A549 (cell line): ENCODE measurements at regions not wholly inside any gene's neighbourhood (a gene's known extent, or its start where the extent isn't known, plus 50 kb on each side); places are given as distances from the start of the nearest gene placed in this dataset.

Source experiments
- CTCF ChIP-seq: fragments of >200 bp; sonication (Bioruptor Twin); formaldehyde crosslinking; IDR thresholded peaks from 3 replicates; pipeline ENCODE4 v1.5.1; 2016
- EP300 ChIP-seq, 2 experiments: fragments of >200 bp; sonication (Bioruptor Twin); formaldehyde crosslinking; IDR thresholded peaks; 2 replicates in 1 of 2; 3 replicates in 1 of 2; pipeline ENCODE4 v1.6.1; 2016 to 2017
- HOXB13 ChIP-seq: fragments of 250-450 bp; sonication (Bioruptor Pico); IDR thresholded peaks from 2 replicates; pipeline ENCODE4 v1.5.0; 2020; ENCODE audit warnings: low read depth, mild to moderate bottlenecking, moderate library complexity
- NFE2L2 ChIP-seq: fragments of 150-350 bp; conservative IDR thresholded peaks from 2 replicates; pipeline ENCODE4 v1.6.1; 2014; ENCODE audit warnings: low read length
- PHF8 ChIP-seq: fragments of 200-600 bp; sonication (generic); IDR thresholded peaks from 2 replicates; pipeline ENCODE4 v1.6.1; 2016; ENCODE audit warnings: low read depth, mild to moderate bottlenecking, antibody characterized with exemption, moderate library complexity, borderline replicate concordance
- TF ChIP-seq, protein P1 (sequence below): IDR thresholded peaks from 2 replicates; pipeline ENCODE4 v1.6.1; 2012

DNA sequence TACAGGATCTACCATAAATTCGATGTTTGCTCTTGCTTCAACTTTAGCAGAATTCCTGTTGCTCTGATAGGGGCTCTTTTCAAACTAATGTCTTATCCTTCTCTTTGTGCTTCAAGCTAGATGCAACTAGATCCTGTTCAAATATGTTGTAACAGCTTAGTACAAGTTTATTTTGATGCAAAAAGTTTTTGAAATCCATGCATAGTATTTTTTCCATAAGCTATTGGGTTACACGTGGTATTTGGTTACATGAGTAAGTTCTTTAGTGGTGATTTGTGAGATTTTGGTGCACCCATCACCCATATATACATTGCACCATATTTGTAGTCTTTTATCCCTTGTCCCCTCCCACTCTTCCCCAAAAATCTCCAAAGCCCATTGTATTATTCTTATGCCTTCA is 907.7 kb downstream of the LTN1 start:
- TF ChIP-seq CTCF: no peak
- TF ChIP-seq EP300 (IDR thresholded peaks at IDR 0.05): no peak
- TF ChIP-seq NFE2L2: no peak
- TF ChIP-seq, protein P1, sequence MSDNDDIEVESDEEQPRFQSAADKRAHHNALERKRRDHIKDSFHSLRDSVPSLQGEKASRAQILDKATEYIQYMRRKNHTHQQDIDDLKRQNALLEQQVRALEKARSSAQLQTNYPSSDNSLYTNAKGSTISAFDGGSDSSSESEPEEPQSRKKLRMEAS: no peak
- TF ChIP-seq HOXB13 (CRISPR knock-in tag): no peak
- no peak for TF ChIP-seq PHF8
